Brain pericyte (primary cell): ENCODE measurements at regions not wholly inside any gene's neighbourhood (a gene's known extent, or its start where the extent isn't known, plus 50 kb on each side); places are given as distances from the start of the nearest gene placed in this dataset.

Experiments used
- DNase-seq: peaks from one replicate; pipeline ENCODE4 v3.0.0-alpha.2; 2012; ENCODE audit warnings: low read depth, low spot score

GRCh38 chr6:4297348-4297747 is 162.0 kb upstream of the ECI2 start:
- DNase-seq = no peak

- DNase-seq = no peak
Observed at GRCh38 chr6:4296552-4296951, 161.2 kb upstream of the ECI2 start.

- no peak for DNase-seq
Observed at GRCh38 chr6:4295783-4296155, 160.4 kb upstream of the ECI2 start.

- DNase-seq = no peak
Observed at GRCh38 chr6:4295058-4295782, 159.8 kb upstream of the ECI2 start.

- DNase-seq = no peak
Observed at GRCh38 chr6:4294636-4295035, 159.3 kb upstream of the ECI2 start.

DNA sequence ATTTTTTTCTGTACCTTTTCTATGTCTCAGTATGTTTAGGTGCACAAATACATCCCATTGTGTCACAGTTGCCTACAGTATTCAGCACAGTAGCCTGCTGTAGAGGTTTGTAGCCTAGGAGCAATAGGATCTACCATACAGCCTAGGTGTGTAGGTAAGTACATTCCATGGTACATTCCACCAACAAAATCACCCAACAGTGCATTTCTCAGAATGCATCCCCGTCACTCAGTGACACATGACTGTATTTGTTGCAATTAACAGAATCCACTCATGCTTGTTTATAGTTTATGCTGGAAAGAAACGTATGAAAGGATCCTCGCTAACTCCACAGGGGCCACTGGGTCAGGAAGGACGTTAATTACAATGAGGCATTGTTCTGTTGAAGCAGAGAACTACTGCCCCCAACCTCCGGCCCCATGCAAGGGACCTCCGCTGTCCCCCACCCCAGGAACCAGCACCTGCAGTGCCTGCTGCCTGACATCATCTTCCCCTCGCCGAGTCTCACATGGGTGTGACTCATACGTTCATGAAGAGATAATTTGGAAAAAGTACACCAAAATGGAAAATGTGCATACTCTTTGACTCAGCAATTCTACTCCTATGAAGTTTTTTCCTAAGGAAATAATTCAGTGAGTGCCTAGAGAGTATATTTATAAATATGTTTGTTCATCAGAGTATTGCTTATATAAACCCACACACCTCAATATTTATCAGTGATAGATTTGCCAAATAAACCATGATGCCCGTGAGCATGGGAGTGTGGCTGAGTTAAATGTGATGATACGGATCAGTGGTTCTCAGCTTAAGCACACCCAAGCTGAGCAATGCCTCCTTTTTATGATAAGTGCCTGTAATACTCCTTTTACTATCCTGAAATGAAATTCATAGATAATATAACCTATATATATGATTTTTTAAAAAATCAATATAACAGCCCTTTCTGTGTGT is 156.4 kb upstream of the ECI2 start:
- no peak for DNase-seq

DNA sequence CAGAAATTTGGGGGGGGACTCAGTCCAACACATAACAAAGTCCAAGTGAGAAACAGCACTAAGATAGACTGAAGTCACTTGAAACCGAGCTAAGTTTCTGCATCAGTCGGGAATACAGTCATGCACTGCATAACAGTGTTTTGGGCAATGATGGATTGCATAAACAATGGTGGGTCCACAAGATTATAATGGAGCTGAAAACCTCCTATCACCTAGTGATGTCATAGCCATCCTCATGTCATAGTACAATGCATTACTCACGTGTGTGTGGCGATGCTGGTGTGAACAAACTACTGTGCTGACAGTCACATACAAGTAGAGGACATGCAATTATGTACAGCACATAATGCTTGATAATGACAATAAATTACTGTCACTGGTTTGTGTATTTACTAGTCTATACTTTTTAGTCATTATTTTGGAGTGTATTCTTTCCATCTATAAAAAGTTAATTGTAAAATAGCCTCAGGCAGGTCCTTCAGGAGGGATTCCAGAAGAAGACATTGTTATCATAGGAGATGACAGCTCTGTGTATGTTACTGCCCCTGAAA is 154.5 kb upstream of the ECI2 start:
- DNase-seq = no peak

DNA sequence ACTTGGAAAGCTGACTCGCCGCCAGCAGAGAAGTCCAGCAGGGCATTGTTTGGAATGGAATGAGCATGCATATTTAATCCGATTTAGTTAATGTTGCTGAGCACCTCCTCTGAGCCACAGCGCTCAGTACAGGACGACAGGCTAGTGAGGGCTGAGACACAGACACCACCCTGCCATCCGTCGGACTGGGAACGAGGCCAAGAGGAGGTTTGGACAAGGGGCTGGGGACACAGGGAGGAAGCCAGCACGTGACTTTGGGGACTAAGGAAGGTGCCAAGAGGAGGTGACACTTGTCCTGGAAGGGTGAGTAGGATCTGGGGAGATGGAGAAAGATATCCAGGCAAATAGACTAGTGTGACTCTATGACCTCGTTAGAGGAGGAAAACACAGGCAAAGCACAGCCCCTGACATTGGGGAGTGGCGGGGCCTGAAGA is 152.5 kb upstream of the ECI2 start:
- DNase-seq = no peak

DNA sequence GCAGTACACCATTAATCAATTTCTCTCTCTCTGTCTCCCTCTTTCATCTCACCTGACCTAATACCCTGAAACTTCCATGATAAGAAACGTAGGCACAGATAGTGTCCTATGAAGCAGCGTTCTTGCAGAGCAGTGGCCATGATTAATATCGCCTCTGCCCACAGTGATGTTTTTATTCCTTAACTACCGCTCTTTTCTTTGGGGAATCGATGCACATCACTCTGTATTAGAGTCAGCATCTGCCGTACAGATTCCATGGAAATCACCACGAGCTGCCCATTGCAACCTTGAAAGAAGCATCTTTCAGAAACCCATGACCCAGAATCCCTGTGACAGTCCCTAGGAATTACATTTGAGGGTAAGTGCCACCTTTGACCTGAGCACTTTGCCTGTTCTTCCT is 152.0 kb upstream of the ECI2 start:
- DNase-seq = no peak

DNA sequence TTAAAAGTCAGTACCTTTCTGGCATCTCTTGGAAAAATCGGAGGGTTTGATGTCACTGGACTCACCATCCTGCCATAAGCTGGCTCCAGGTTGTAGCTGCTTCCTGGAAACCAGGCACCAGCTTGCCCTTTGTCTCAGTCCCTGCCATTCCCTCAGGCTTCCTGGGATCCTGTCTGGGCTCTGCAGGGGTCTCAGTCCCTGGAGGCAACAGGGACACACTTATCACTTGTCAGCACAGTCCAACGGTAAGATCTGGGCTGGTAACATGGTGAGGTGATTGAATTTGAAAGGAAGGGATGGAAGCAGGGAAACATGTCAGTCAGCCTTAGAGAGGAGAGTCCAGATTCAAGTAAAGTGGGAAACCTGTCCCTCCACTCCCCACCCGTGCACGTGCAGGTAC is 147.6 kb upstream of the ECI2 start:
- DNase-seq = no peak

DNA sequence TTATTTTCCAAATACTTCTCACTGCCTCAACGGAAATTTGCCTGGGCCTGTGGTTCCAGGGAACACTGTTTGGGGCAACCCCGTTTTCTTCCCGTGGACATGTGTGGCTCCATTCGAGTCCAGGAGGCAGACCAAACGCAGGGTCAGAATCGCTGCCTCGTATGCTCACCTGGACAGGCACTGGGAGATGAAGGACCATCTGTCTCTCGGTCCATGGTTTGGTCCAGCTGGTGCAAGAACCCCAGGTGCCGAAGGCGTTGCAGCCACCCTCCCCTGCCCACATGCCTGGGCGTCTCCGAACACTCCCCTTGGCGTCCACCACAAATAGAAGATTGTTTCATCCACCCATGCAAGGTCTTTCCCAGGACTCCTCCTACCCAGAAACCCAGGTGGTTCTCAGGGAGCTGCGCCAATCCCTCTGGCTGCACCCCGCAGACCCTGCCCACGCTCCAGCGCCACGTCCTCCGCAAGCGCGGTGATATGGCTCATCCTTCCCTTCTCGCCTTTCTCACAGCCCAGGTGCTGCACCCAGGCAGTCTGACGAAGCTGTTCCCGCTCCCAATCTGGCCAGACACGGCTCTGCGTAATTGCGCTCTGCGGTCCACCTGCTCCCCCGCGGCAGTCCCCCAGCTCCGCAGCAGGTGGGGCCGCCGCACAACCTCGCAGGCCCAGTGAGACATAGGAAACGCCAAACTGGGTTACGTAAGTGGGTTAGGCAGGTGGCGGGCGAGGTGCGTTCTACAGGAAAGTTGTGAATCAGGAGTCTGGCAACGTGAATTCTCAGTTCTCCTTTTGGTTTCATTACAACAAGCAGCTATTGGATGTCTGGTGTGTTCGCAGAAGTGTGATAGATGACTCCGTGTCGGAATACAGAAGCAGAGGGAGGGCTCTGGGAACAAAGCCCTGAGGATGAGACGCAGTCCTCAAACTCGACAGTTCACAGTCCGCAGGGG is 146.2 kb upstream of the ECI2 start:
- DNase-seq = no peak

DNA sequence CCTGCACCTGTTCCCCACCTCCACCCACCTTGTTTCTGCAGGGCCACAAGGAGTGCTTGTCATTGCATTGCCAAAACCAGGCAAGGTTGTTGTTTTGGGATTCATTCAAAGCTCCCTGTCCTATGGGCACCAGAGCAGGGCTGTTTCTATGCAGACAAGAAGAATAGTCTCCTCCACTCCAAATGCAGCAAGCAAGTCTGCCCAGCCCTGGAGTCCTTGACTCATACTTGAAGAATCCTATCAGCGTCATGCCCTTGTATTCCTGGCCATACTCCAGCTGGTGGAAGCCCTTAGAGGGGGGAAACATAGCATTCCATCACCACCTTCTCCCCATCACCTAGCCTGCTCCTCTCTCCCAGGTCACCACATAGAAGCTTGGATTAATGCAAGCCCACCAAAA is 145.3 kb upstream of the ECI2 start:
- DNase-seq = no peak

- DNase-seq = no peak
Observed at GRCh38 chr6:4280031-4280430, 144.7 kb upstream of the ECI2 start.

DNA sequence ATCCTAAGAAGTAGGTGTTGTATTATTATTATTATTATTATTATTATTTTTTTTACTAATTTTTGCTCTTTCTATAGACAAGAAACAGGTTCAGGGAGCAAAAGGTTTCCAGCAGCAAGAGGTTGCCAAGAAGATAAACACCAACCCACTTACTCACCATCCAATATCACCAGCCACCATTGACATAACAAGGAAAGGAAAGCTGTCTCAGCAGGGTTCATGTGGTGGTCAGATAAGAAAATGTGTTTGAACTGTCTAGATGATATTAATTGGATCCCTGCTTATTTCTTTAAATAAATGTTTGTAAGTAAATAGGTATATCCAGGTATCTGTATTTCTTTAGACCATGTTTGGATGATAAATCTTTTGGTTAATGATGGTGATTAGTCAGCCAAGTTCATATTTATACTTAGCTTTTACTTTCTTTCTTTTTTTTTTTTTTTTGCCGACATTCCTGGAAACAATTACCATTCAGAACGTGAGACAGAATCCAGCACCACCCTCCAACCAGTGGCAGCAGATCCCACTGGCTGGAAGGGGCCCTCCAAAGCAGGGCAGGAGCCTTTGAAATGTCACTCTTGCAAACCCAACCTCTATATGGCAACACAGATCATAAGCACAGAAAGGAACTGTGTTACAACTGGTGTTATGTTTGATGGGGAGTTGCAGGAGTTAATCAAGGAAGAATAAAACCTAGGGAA is 139.2 kb upstream of the ECI2 start:
- no peak for DNase-seq

DNA sequence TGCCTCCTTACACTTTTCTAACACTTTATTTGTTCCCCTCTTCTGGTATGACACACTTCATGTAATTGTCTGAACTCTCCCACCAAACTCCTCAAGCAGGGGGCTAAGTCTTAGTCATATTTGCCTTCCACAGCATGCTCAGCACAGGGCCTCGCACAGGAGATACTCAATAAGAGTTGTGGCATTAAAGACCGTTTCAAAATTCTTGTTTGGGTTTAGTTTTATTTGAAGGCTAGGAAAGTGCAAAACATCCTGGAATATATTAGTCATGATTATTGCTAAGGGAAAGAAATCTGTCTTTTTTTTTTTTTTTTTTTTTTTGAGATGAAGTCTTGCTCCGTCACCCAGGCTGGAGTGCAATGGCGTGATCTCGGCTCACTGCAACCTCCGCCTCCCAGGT is 137.6 kb upstream of the ECI2 start:
- DNase-seq = no peak

- DNase-seq = no peak
Observed at GRCh38 chr6:4271761-4272470, 136.5 kb upstream of the ECI2 start.

DNA sequence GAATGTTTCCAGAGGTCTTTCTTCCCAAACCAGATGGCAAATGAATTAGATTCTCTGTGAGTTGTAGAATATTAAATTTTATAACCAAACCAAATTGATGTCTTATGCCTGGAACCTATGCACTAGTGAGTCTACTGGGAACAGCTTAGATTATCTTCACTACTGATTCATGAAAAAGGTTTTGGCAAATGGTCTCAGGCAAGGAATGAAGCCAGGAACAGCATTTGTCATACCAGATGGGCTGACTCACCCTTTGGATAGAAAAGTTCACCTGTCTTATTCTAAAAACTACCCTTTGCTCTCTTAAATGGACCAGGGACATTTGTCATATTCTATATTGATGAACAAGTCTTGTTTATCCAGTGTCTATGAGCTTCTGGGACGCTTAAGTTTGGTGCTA is 135.4 kb upstream of the ECI2 start:
- no peak for DNase-seq

DNA sequence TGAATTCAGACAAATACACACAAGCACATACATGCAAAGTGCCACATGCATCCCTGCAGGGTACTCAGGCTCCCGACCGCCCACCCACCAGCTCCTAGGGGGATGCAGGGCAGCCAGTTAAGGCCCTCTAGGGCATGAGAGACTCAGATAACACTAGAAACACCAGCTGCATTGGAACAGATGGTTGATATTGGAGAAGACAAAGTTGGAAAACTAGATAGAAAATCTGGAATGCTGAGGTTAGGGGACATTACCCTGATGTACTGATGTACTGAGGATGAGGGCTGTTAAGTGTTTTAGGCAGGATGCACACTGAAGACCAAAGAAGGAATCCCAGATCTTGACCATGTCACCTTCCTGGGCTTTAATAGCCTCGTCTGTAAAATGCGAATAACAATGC is 134.6 kb upstream of the ECI2 start:
- no peak for DNase-seq

DNA sequence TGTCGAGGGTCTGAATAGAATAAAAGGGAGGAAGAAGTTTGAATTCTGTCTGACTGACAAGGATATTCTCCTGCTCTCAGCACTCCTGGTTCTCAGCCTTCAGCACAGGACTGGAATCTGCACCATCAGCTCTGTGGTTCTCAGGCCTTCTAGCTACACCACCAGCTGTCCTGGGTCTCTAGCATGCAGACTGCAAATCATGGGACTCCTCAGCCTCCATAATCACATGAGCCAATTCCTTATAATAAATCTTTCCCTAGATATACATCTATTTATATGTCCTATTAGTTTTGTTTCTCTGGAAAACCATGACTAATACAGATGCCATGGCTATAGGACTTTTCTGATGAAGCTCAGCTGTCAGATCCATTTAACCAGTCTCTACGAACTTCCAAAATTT is 132.8 kb upstream of the ECI2 start:
- no peak for DNase-seq

DNA sequence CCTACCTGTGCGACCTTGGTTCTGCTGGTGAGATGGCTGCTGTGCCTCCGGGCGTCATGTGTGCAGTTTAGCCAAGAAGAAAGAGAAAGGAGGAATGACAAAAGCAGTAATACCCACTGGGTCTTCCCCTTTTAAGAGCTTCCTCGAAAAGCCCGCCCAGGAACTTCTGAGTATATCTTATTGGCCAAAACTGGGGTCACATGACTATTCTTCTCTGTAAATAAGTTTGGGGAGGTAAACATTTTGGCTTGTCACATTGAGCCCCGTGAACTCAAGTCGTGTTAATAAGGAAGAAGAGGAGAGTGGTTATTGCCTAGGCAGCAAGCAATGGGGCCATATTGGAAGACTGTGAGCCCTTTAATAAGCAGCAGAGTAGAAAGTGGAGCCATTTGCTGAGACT is 130.4 kb upstream of the ECI2 start:
- DNase-seq = no peak
